Loucy (cell line): ENCODE measurements at regions not wholly inside any gene's neighbourhood (a gene's known extent, or its start where the extent isn't known, plus 50 kb on each side); places are given as distances from the start of the nearest gene placed in this dataset.

Source experiments
- H2AFZ ChIP-seq: fragments of 200-600 bp; sonication (generic); 2 replicates; pipeline ENCODE4 v1.6.0; 2016; ENCODE audit warnings: antibody characterized with exemption, mild to moderate bottlenecking, low read length, moderate library complexity
- H3F3A ChIP-seq: fragments of 200-600 bp; 2 replicates; pipeline ENCODE4 v1.6.0; 2016; ENCODE audit warnings: antibody characterized with exemption, low read depth, mild to moderate bottlenecking
- H3K27me3 ChIP-seq: fragments of 200-600 bp; sonication (generic); 2 replicates; pipeline ENCODE4 v1.6.1; 2014; ENCODE audit warnings: low read length, mild to moderate bottlenecking; ENCODE audit not compliant: insufficient read depth, poor library complexity, severe bottlenecking
- H3K36me3 ChIP-seq: fragments of 200-600 bp; sonication (generic); 2 replicates; pipeline ENCODE4 v1.6.1; 2016; ENCODE audit warnings: low read length; ENCODE audit not compliant: insufficient read depth
- H3K4me1 ChIP-seq: fragments of 200-600 bp; sonication (generic); 2 replicates; pipeline ENCODE4 v1.5.1; 2014; ENCODE audit warnings: low read length, mild to moderate bottlenecking; ENCODE audit not compliant: insufficient read depth, poor library complexity, severe bottlenecking
- H3K4me2 ChIP-seq: fragments of 200-600 bp; sonication (generic); 2 replicates; pipeline ENCODE4 v1.6.0; 2014; ENCODE audit warnings: antibody characterized with exemption, low read length, low read depth, mild to moderate bottlenecking; ENCODE audit not compliant: poor library complexity, severe bottlenecking
- H3K4me3 ChIP-seq: fragments of 200-600 bp; sonication (generic); 2 replicates; pipeline ENCODE4 v1.5.1; 2014; ENCODE audit warnings: low read length, mild to moderate bottlenecking, mixed read lengths; ENCODE audit not compliant: poor library complexity, severe bottlenecking
- H3K79me2 ChIP-seq: fragments of 200-600 bp; sonication (generic); 2 replicates; pipeline ENCODE4 v1.6.1; 2014; ENCODE audit warnings: low read length; ENCODE audit not compliant: insufficient read depth
- H3K9ac ChIP-seq: fragments of 200-600 bp; sonication (generic); 2 replicates; pipeline ENCODE4 v1.6.0; 2014; ENCODE audit warnings: mild to moderate bottlenecking, low read depth, low read length, moderate library complexity; ENCODE audit not compliant: poor library complexity, severe bottlenecking
- H3K9me2 ChIP-seq: fragments of 200-600 bp; sonication (generic); replicated peaks from 2 replicates; pipeline ENCODE4 v1.6.1; 2016; ENCODE audit warnings: low read depth, low read length, mixed read lengths
- H3K9me3 ChIP-seq: fragments of 200-600 bp; sonication (generic); 2 replicates; pipeline ENCODE4 v1.6.1; 2014; ENCODE audit warnings: mild to moderate bottlenecking, antibody characterized with exemption, low read length, low read depth; ENCODE audit not compliant: insufficient read depth
- H4K20me1 ChIP-seq: fragments of 200-600 bp; sonication (generic); 2 replicates; pipeline ENCODE4 v1.6.0; 2014; ENCODE audit warnings: antibody characterized with exemption, low read length, mild to moderate bottlenecking; ENCODE audit not compliant: insufficient read depth, poor library complexity, severe bottlenecking
- EZH2phosphoT487 ChIP-seq: fragments of 200-600 bp; IDR thresholded peaks from 2 replicates; pipeline ENCODE4 v1.6.1; 2018; ENCODE audit warnings: antibody characterized with exemption, mild to moderate bottlenecking, moderate library complexity, borderline replicate concordance
- TF ChIP-seq, protein P1 (sequence below): fragments of 200-600 bp; sonication (generic); conservative IDR thresholded peaks from 2 replicates; pipeline ENCODE4 v1.5.1; 2014; ENCODE audit warnings: mild to moderate bottlenecking, antibody characterized with exemption, low read length

DNA sequence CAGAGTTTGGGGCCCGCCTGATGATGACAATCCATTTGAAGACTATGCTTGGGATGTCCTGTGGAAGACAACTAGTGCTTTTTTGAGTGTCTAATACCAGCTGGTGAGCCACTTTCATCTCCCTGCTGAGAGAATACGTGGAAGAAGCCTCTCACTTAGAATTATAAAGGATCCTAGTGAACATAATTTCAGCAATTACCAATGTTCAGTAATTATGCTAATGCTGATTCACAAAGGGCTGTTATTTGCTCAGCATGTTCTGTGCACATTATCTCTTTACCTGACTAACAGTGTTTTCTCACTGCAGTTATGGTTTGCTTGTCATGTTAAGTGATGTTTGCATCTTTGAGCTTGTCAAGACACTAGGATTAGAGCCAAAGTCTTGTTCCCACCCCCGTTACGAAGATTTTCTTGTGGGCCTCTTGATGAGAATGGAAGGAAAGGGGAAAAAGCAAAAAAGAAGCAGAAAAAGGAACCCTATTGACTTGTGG, 282.1 kb upstream of the CHD6 start:
- no peaks in the 10 kb centered on the region for H3K4me1 ChIP-seq
- TF ChIP-seq EZH2phosphoT487, result no peak
- TF ChIP-seq, protein P1, sequence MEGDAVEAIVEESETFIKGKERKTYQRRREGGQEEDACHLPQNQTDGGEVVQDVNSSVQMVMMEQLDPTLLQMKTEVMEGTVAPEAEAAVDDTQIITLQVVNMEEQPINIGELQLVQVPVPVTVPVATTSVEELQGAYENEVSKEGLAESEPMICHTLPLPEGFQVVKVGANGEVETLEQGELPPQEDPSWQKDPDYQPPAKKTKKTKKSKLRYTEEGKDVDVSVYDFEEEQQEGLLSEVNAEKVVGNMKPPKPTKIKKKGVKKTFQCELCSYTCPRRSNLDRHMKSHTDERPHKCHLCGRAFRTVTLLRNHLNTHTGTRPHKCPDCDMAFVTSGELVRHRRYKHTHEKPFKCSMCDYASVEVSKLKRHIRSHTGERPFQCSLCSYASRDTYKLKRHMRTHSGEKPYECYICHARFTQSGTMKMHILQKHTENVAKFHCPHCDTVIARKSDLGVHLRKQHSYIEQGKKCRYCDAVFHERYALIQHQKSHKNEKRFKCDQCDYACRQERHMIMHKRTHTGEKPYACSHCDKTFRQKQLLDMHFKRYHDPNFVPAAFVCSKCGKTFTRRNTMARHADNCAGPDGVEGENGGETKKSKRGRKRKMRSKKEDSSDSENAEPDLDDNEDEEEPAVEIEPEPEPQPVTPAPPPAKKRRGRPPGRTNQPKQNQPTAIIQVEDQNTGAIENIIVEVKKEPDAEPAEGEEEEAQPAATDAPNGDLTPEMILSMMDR, result no peak
- no peaks in the 10 kb centered on the region for H3K9me2 ChIP-seq
- H3K79me2 ChIP-seq, result no peaks in the 10 kb centered on the region
- H3K36me3 ChIP-seq, result no peaks in the 10 kb centered on the region
- H4K20me1 ChIP-seq, result no peaks in the 10 kb centered on the region
- no peak overlapping the region for H2AFZ ChIP-seq
- no peaks in the 10 kb centered on the region for H3K9me3 ChIP-seq
- H3K9ac ChIP-seq, result no peak overlapping the region
- H3K4me3 ChIP-seq, result no peak overlapping the region
- H3F3A ChIP-seq, result no peaks in the 10 kb centered on the region
- no peak overlapping the region for H3K4me2 ChIP-seq
- H3K27me3 ChIP-seq, result no peaks in the 10 kb centered on the region

DNA sequence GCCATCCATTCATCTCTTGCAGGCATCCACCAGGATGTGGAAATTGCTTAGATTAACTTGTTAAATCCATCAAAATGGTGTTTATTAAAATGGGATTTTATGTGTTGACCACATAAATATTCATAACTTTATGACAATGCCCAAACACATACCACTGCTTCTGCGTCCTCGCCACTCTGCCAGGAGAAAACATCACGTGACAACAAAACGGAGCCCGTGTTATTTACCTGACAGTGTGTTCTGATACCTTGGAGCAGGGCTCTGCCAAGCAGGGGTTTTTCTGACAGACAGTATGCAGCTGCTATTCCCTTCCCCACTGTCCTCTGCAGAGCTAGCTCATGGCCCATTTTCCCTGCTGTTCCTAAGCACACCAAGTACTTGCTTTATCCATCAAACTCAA, 279.5 kb upstream of the CHD6 start:
- no peaks in the 10 kb centered on the region for H3K4me1 ChIP-seq
- H2AFZ ChIP-seq, result no peak overlapping the region
- no peaks in the 10 kb centered on the region for H3K36me3 ChIP-seq
- no peak overlapping the region for H3K9ac ChIP-seq
- H3K79me2 ChIP-seq, result no peaks in the 10 kb centered on the region
- H3K9me2 ChIP-seq, result no peaks in the 10 kb centered on the region
- H3F3A ChIP-seq, result no peaks in the 10 kb centered on the region
- no peak overlapping the region for H3K4me2 ChIP-seq
- H4K20me1 ChIP-seq, result no peaks in the 10 kb centered on the region
- no peaks in the 10 kb centered on the region for H3K9me3 ChIP-seq
- no peak overlapping the region for H3K4me3 ChIP-seq
- TF ChIP-seq EZH2phosphoT487, result no peak
- TF ChIP-seq, protein P1, result no peak
- no peaks in the 10 kb centered on the region for H3K27me3 ChIP-seq

- H3K4me3 ChIP-seq, result no peak overlapping the region
- H3K4me2 ChIP-seq, result no peak overlapping the region
- no peak overlapping the region for H3K9ac ChIP-seq
- no peak overlapping the region for H2AFZ ChIP-seq
- H3K36me3 ChIP-seq, result no peaks in the 10 kb centered on the region
- H3K79me2 ChIP-seq, result no peaks in the 10 kb centered on the region
- no peaks in the 10 kb centered on the region for H3K27me3 ChIP-seq
- H3F3A ChIP-seq, result no peaks in the 10 kb centered on the region
- H3K4me1 ChIP-seq, result no peaks in the 10 kb centered on the region
- no peaks in the 10 kb centered on the region for H4K20me1 ChIP-seq
- TF ChIP-seq EZH2phosphoT487, result no peak
- TF ChIP-seq, protein P1, result no peak
- no peaks in the 10 kb centered on the region for H3K9me2 ChIP-seq
- H3K9me3 ChIP-seq, result no peaks in the 10 kb centered on the region
Observed at GRCh38 chr20:41895241-41896032, 277.3 kb upstream of the CHD6 start.
